GM19397 (cell line): ENCODE measurements at regions not wholly inside any gene's neighbourhood (a gene's known extent, or its start where the extent isn't known, plus 50 kb on each side); places are given as distances from the start of the nearest gene placed in this dataset.

Experiments
- ATAC-seq: cut with Tn5 transposase; IDR thresholded peaks from one replicate; pipeline ENCODE4 v1.9.1; 2021; ENCODE audit warnings: mild to moderate bottlenecking, moderate library complexity; ENCODE audit not compliant: unreplicated experiment

DNA sequence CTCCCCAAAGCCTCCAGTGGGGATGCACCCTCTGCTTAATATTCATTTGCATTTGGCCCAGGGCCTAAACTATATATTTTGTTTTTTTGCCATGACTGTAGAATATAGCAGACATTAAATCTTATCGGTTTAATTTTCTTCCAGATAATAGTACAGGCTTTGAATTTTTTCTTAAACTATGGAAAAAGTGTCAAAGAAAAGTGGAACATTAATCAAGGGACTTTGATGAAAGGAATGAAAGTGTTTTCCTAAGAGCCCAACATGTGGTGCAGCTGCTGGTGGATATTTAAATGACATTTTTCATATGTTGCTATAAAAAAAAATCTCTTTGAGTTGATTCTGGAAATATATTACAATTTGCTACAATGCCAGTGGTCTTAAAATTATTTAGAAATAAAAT lies 346.8 kb downstream of the CYP26B1 start:
- ATAC-seq = no peak

- no peak for ATAC-seq
Measured at GRCh38 chr2:71800106-71800809, 346.9 kb downstream of the DYSF start.

- ATAC-seq = no peak
Measured at GRCh38 chr2:71799013-71799575, 345.7 kb downstream of the DYSF start.

- ATAC-seq = no peak
Measured at GRCh38 chr2:71798266-71799012, 345.1 kb downstream of the DYSF start.

DNA sequence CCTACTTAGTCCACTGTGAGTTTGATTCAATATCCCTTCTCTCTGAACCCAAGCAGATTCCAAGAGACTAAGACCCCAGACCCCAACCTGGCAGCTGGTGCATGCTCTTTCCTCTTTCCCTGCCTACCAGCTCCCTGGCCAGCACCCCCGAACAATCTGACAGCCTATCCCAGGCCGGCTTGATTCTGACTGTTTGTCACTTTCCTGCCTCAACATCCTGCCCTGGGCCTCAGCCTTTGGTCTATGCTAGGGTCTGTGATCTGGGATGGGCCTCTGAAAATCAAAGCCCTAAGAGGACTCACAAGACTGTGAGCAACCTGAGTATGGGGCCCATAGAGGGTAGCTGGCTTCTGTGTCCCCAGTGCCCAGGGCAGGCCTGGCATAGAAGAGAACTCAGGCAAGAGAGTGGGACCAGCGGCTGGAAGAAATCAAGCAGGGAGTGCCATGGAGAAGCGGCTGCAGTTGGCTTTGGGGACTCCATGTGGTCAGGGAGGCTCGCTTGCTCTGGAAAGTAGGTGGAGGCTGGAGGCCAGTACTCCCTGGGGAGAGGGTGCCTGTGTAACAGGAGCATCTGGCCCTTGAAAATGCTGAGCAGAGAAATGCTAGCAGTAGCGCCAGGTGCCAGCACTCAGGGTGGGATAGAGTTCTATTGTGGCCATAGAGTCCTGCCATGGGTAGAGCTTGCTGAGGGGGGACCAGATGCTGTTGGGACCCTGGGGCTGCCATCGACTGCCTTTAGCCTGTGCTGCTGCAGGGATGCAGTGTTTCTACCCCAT lies 343.9 kb downstream of the DYSF start:
- ATAC-seq = no peak

GRCh38 chr2:71796174-71796593 lies 342.8 kb downstream of the DYSF start:
- ATAC-seq = no peak

DNA sequence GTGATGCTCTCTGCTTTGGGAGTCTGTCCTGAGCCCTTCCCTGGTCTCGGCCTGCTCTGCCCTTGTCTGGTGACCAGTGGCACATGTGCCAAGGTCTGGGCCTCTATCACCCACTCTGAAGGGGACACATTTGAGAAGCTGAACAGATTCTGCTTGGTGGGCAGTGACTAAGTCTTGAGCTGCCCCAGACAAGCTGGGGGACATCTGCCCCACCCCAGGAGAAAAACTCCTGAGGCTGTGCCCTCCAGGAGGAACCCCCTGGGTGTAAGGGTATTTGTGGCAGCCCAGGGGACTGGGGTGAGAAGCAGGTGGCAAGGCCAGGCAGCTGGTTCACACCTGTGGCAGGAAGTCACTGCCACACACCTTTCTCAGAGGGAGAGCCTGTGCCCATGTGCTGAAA lies 342.1 kb downstream of the DYSF start:
- no peak for ATAC-seq

GRCh38 chr2:71794611-71795010 lies 341.2 kb downstream of the DYSF start:
- ATAC-seq = no peak

DNA sequence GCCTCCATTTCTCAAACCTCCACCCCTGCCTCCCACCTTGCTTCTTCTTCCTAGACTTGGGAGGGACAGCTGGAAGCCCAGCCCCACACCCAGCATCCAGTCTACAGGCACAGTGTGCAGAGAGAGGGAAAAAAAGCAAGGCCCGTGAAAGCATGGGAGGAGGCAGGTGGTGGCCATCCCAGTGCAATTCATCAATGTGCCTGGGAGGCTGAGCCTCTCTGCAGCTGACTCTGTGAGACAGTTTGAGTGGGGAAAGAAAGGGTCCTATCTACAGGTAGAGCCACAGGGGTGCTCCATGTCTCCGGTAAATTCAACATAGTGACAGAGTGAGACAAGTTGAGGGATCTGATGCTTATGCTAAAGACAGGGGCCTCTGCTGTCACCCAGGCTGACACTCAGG lies 340.6 kb downstream of the DYSF start:
- no peak for ATAC-seq

DNA sequence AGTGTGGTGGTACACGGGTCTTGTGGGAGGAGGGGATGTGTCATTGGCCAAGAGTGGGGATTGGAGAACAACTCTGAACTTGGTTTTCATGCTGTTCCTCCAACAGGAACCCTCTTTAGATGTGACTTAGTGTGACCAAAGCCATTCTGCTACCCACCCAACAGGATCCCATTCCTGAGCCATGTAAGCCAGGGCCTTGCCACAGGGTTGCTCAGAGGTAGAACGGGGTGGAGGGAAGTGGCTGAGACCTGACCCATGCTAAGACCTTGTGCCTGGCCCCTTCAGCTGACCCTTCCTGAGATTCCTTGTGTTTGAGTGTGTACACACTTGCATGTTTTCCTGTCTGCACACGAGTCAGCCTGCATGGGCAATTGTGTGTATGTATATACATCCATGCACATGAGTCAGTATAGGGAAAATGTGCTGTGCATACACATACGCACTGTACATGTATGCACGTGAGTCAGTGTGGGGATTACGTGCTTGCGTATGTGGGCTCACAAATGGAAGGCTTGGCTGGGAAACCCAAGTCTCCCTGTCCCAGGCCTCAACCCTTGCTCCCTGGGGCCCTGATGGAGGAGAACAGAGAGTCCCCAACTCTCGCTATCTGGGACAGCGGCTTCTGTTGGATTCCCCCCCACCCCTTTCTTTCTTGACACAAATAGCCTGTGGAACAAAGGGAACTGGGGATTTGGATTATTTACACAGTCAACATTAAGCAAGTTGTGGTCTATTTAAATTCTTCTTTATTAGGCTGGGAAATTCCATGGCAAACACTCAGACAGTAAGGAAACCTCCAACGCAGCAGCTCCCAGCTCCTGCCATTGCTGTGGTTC lies 339.8 kb downstream of the DYSF start:
- no peak for ATAC-seq

DNA sequence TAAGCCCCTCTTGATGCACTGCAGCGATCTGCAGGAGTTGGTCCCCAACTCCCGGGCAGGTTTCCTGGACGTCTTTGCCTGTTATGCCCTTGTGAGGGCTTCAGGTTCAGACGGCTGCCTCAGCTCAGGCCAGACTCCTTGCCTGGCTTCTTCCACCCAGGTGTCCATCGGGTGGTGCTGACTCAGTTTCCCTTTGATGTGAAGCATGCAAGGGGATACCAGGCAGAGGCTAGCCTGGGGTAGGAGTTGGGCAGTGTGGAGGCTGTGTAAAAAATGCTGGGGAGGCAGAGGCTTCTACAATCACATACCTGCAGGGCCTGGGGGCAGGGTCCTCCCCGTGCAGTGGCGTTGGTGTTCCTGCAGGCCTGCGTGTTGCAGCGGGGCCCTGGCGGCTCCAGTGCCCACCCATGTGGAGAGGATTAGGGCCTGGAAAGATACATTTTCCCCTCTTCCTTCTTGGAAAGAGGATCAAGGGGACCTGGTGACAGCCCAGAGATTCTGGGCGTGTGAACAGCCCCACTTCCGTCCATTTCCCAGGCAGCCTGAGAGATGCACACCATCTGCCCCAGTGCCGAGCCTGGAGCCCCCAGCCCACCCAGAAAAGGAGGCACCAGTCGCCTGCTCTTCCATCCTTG lies 338.3 kb downstream of the DYSF start:
- no peak for ATAC-seq

DNA sequence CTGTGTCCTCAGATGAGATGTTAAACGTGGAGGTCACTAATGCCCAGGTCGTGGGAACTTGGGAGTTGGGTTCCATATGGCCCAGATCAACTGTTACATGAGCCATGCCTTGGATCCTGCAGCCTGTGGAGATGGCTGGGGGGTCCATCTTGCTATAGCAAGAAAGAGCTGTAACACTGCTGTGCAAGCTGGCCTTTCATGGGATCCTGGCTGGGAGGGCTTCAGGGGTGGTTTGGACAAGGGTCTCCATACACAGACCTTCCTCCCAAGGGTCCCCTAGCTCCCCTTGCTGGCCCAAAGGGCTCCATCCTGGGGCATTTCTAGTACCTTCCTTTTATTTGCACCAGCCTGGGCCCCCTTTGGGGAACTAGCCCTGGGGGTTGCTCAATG lies 337.7 kb downstream of the DYSF start:
- no peak for ATAC-seq

- no peak for ATAC-seq
Measured at GRCh38 chr2:71790226-71791060, 337.1 kb downstream of the DYSF start.

DNA sequence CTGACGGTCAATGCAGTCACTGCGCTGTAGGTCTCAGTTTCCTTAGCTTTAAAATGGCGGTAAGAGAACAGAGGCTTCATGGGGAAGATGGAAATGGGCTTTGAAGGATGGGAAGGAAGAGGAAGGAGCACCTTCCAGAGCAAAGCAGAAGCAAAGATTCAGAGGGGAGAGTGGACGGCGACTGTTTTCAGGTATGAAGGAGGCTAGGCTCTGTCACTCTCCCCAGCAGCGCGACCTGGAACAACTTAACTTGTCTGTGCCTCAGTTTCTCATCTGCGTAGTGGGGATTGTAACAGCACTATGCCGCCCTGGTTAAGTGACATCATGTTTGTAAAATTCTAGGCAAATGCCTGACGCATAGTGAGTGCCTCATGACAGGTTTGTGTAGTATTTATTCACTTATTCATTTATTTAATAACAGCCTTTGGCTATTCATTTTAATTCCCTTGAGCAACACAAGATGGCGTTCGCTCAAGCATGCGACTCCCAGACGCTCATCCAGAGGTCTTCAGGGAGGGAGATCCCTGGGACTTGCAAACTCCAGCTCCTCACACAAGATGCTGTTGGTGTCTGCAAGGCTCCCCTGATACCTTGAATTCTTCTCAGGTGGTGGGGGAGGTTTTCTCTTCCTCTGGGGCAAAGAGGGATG lies 336.3 kb downstream of the DYSF start:
- no peak for ATAC-seq

GRCh38 chr2:71788601-71789240 lies 335.4 kb downstream of the DYSF start:
- no peak for ATAC-seq

DNA sequence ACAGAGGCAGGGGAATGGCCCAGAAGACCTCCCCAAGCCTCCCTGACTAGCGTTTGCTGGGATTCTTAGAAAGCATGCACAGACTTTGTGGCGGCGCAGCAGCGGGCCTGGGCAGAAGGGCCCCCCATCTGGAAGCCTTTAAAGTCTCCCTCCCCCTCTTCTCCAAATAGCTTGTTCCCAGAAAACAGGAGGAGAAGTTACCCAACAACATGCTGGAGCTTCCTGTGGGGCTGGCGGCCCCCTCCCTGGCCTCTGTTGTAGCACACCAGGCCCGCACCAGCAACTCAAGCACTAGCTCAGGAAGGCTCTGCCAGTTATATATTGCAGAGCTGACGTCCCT lies 334.8 kb downstream of the DYSF start:
- ATAC-seq = no peak

DNA sequence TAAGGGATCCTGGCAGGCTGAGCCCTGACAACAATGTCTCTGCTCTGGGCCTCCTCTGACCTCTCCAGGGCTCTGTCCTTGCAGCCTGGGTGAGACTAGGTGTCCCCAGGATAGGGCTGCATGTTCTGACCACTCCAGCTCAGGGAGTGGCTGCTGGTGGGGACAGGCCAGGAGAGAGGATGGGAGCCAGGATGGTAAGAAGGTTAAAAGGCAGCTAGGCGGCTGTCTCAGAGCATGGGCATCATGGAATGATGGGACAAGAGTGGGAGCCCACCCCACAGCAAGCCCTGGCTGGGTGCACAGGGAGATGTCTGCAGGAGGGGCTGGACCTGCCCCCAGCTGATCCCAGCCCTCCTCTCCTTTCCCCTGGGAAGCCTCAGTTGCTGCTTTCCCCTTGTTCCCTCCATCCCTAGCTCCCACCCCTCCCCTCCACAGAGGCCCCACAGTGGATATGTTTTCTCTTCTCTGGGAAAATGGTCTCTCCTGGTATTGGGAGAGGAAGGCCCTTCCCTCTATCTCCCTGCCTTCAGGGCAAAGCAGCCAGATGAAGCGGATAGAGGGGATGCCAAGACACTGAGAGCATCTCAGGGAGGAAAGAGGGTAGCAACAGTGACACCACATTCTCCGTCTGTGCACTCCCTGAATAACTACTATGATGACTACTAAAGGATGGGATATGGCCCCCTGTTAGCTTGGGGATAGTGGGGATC lies 334.3 kb downstream of the DYSF start:
- no peak for ATAC-seq

GRCh38 chr2:71787108-71787415 lies 333.7 kb downstream of the DYSF start:
- no peak for ATAC-seq
